HepG2 (cell line): ENCODE measurements at regions not wholly inside any gene's neighbourhood (a gene's known extent, or its start where the extent isn't known, plus 50 kb on each side); places are given as distances from the start of the nearest gene placed in this dataset.
A peak's percentile ranks its signal among the peaks of the same experiment; 100 is the strongest.

ENCODE experiments used
- ADNP ChIP-seq: sonication (generic); formaldehyde crosslinking; IDR thresholded peaks from 2 replicates; pipeline ENCODE4 v1.4.0; 2020; ENCODE audit warnings: missing genetic modification reagents
- CREM ChIP-seq, 2 experiments: sonication (generic) in 1 of 2; formaldehyde crosslinking in 1 of 2; IDR thresholded peaks; 2 replicates each; pipeline versions ENCODE4 v1.4.0 to v1.6.1; 2016 to 2020; ENCODE audit warnings: antibody characterized with exemption in 1 of 2, mild to moderate bottlenecking in 1 of 2, missing genetic modification reagents in 1 of 2
- GABPB1 ChIP-seq: IDR thresholded peaks from 2 replicates; pipeline ENCODE4 v1.6.1; 2016; ENCODE audit warnings: mild to moderate bottlenecking, missing genetic modification reagents, moderate library complexity, missing compliant biosample characterization
- MATR3 ChIP-seq: sonication (generic); formaldehyde crosslinking; IDR thresholded peaks from 2 replicates; pipeline ENCODE4 v1.4.0; 2020; ENCODE audit warnings: missing genetic modification reagents
- MED1 ChIP-seq: sonication (generic); formaldehyde crosslinking; IDR thresholded peaks from 2 replicates; pipeline ENCODE4 v1.4.0; 2020; ENCODE audit warnings: missing genetic modification reagents
- MIER2 ChIP-seq: IDR thresholded peaks from 2 replicates; pipeline ENCODE4 v1.6.1; 2016; ENCODE audit warnings: missing biosample characterization, missing genetic modification reagents
- NR2F6 ChIP-seq, 2 experiments: IDR thresholded peaks; 2 replicates each; pipeline ENCODE4 v1.6.1; 2016; ENCODE audit warnings: antibody characterized with exemption in 1 of 2, mild to moderate bottlenecking in 1 of 2
- NR3C1 ChIP-seq: sonication (generic); formaldehyde crosslinking; IDR thresholded peaks from 2 replicates; pipeline ENCODE4 v1.4.0; 2020; ENCODE audit warnings: missing genetic modification reagents
- PHF5A ChIP-seq: IDR thresholded peaks from one replicate; pipeline ENCODE4 v1.6.1; 2018; ENCODE audit warnings: low read depth, missing genetic modification reagents; ENCODE audit not compliant: unreplicated experiment
- RFX3 ChIP-seq: IDR thresholded peaks from 2 replicates; pipeline ENCODE4 v1.6.1; 2016; ENCODE audit warnings: missing biosample characterization, missing genetic modification reagents
- RFXAP ChIP-seq: sonication (generic); formaldehyde crosslinking; IDR thresholded peaks from 2 replicates; pipeline ENCODE4 v1.4.0; 2020; ENCODE audit warnings: missing genetic modification reagents, borderline replicate concordance
- SIN3A ChIP-seq: IDR thresholded peaks from 2 replicates; pipeline ENCODE4 v1.6.1; 2011; ENCODE audit warnings: low read depth, mild to moderate bottlenecking, control low read depth, low read length, borderline replicate concordance
- TCF7L2 ChIP-seq: IDR thresholded peaks from 2 replicates; pipeline ENCODE4 v1.6.1; 2011; ENCODE audit warnings: mild to moderate bottlenecking, low read depth, low read length, moderate library complexity
- TGIF2 ChIP-seq: IDR thresholded peaks from 2 replicates; pipeline ENCODE4 v1.6.1; 2016; ENCODE audit warnings: control low read depth, missing compliant biosample characterization
- XRCC5 ChIP-seq: fragments of 200-400 bp; formaldehyde crosslinking; optimal IDR thresholded peaks from 2 replicates; pipeline ENCODE3; 2017; ENCODE audit warnings: mild to moderate bottlenecking, low read length
- ZBTB20 ChIP-seq: sonication (generic); formaldehyde crosslinking; IDR thresholded peaks from 2 replicates; pipeline ENCODE4 v1.8.1; 2023; ENCODE audit warnings: missing genetic modification reagents, low read depth, mild to moderate bottlenecking, borderline replicate concordance
- ZNF264 ChIP-seq: sonication (generic); formaldehyde crosslinking; IDR thresholded peaks from 2 replicates; pipeline ENCODE4 v1.4.0; 2020; ENCODE audit warnings: missing genetic modification reagents
- ZNF281 ChIP-seq: sonication (generic); formaldehyde crosslinking; IDR thresholded peaks from 2 replicates; pipeline ENCODE4 v1.4.0; 2020; ENCODE audit warnings: missing genetic modification reagents, borderline replicate concordance
- ZNF362 ChIP-seq: sonication (generic); formaldehyde crosslinking; IDR thresholded peaks from 2 replicates; pipeline ENCODE4 v1.4.0; 2020; ENCODE audit warnings: missing genetic modification reagents, mild to moderate bottlenecking, borderline replicate concordance
- ZNF414 ChIP-seq: sonication (generic); formaldehyde crosslinking; IDR thresholded peaks from 2 replicates; pipeline ENCODE4 v1.5.0; 2020; ENCODE audit warnings: missing genetic modification reagents
- ZNF510 ChIP-seq: sonication (generic); formaldehyde crosslinking; IDR thresholded peaks from 2 replicates; pipeline ENCODE4 v1.4.0; 2020; ENCODE audit warnings: low read depth, mild to moderate bottlenecking, missing genetic modification reagents
- ZNF703 ChIP-seq: sonication (generic); formaldehyde crosslinking; IDR thresholded peaks from 2 replicates; pipeline ENCODE4 v1.5.1; 2020; ENCODE audit warnings: missing genetic modification reagents, mild to moderate bottlenecking, moderate library complexity, borderline replicate concordance
- ZNF724P ChIP-seq: sonication (generic); formaldehyde crosslinking; IDR thresholded peaks from 2 replicates; pipeline ENCODE4 v1.8.0; 2022; ENCODE audit warnings: missing genetic modification reagents, borderline replicate concordance
- ZNF816 ChIP-seq: sonication (generic); formaldehyde crosslinking; IDR thresholded peaks from 2 replicates; pipeline ENCODE4 v1.8.0; 2022; ENCODE audit warnings: missing genetic modification reagents, mild to moderate bottlenecking, borderline replicate concordance
- TF ChIP-seq, protein P1 (sequence below): IDR thresholded peaks from 2 replicates; pipeline ENCODE4 v1.6.1; 2016; ENCODE audit warnings: missing compliant biosample characterization, missing genetic modification reagents, borderline replicate concordance

DNA sequence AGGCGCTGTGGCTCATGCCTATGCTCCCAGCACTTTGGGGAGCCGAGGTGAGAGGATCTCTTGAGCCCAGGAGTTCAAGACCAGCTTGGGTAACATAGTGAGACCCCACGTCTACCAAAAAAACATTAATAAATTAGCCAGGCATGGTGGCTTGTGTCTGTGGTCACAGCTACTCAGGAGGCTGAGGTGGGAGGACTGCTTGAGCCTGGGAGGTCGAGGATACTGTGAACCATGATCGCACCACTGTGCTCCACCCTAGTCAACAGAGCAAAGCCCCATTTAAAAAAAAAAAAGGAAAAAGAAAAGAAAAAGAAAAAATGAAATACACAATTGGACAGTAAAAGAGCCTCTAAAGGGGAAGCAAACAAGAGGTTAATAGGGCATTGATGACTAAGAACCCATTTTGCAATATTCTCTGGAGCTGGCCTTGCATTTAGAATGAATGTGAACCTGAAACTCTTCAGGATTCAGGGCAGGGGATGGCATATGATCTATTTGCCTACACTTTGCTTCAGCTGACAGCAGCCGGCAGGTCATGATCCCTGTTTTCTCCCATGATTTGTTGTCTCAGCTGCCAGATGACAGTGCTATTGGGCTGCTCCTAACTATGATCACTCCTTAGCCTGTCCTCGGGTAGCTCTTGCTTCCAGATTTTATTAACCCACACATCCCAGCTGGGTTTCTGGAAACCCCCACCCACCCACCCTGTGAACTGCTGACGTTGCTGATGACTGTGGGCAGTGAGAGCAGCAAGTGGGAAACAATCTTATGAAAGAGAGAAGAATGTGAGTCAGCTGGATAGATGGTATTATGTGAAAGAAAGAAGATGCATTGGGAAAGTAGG lies 83.8 kb upstream of the ELOVL5 start (continued):
- TF ChIP-seq ZNF362 (CRISPR knock-in tag), result no peak
- peak; percentile 68; the same call in 1 of the 2 replicates for TF ChIP-seq ZNF264
- TF ChIP-seq, protein P1, sequence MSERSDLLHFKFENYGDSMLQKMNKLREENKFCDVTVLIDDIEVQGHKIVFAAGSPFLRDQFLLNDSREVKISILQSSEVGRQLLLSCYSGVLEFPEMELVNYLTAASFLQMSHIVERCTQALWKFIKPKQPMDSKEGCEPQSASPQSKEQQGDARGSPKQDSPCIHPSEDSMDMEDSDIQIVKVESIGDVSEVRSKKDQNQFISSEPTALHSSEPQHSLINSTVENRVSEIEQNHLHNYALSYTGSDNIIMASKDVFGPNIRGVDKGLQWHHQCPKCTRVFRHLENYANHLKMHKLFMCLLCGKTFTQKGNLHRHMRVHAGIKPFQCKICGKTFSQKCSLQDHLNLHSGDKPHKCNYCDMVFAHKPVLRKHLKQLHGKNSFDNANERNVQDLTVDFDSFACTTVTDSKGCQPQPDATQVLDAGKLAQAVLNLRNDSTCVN (CRISPR knock-in tag), result peak; percentile 66; the same call in 1 of the 2 replicates
- TF ChIP-seq SIN3A, result peak; percentile 75; the same call in 1 of the 2 replicates
- no peak for TF ChIP-seq ZNF816 (CRISPR knock-in tag)
- no peak for TF ChIP-seq ZNF510 (CRISPR knock-in tag)
- TF ChIP-seq CREM (IDR thresholded peaks at IDR 0.05), result peak; percentile 47; the same call in 1 of the 2 replicates
- TF ChIP-seq CREM (CRISPR knock-in tag; IDR thresholded peaks at IDR 0.05), result no peak
- no peak for TF ChIP-seq ZBTB20 (CRISPR knock-in tag)
- TF ChIP-seq TGIF2 (CRISPR knock-in tag), result peak; percentile 73; the same call in 1 of the 2 replicates
- TF ChIP-seq MIER2, result no peak
- no peak for TF ChIP-seq RFXAP
- peak; percentile 15 for TF ChIP-seq XRCC5
- TF ChIP-seq NR3C1, result no peak
- TF ChIP-seq RFX3 (CRISPR knock-in tag), result no peak
- peak; percentile 8; the same call in 1 of the 2 replicates for TF ChIP-seq ZNF281 (CRISPR knock-in tag)
- TF ChIP-seq GABPB1 (CRISPR knock-in tag), result 0 out of 2 replicates have a peak, but pooled peaks have one; percentile 9
- TF ChIP-seq MATR3, result no peak
- TF ChIP-seq ZNF703 (CRISPR knock-in tag), result 0 out of 2 replicates have a peak, but pooled peaks have one; percentile 43
- TF ChIP-seq TCF7L2, result no peak
- no peak for TF ChIP-seq ZNF724P (CRISPR knock-in tag)
- no peak for TF ChIP-seq ADNP (CRISPR knock-in tag)
- TF ChIP-seq ZNF414 (CRISPR knock-in tag), result no peak
- TF ChIP-seq MED1 (CRISPR knock-in tag), result peak; percentile 71; the same call in 1 of the 2 replicates
- peak; percentile 95 for TF ChIP-seq NR2F6 (IDR thresholded peaks at IDR 0.05)
- TF ChIP-seq NR2F6 (CRISPR knock-in tag; IDR thresholded peaks at IDR 0.05), result peak; percentile 97
- no peak for TF ChIP-seq PHF5A (CRISPR knock-in tag)
